ENCODE measurements at regions not wholly inside any gene's neighbourhood (a gene's known extent, or its start where the extent isn't known, plus 50 kb on each side); places are given as distances from the start of the nearest gene placed in this dataset.

- ChIA-PET CTCF (no interaction called here), POLR2A (no interaction called here)
- Mint-ChIP-seq H3K27me3 (ENCODE audit: insufficient read depth, unreplicated experiment) (peaks cover 4% of the 10 kb centered on the region), H3K36me3 (ENCODE audit: insufficient read depth, unreplicated experiment) (no peaks in the 10 kb centered on the region), H3K27ac (ENCODE audit: unreplicated experiment) (no peak overlapping the region), H3K4me3 (ENCODE audit: unreplicated experiment) (no peak overlapping the region), H3K4me1 (ENCODE audit: low read depth, unreplicated experiment) (no peaks in the 10 kb centered on the region), H3K9me3 (ENCODE audit: unreplicated experiment) (peaks cover 12% of the 10 kb centered on the region)
- H3K27me3 ChIP-seq (replicated peaks; ENCODE audit: control insufficient read depth, insufficient read depth, low read length): no peaks in the 10 kb centered on the region; the same call in 1 of the 2 replicates
- no peak for DNase-seq
- H3K4me1 ChIP-seq: no peaks in the 10 kb centered on the region
- no peaks in the 10 kb centered on the region for H3K36me3 ChIP-seq (ENCODE audit: control insufficient read depth, insufficient read depth, low read length)
- no peak overlapping the region for H3K4me3 ChIP-seq (ENCODE audit: low read depth, low read length)
- intact Hi-C loops (cut with micrococcal nuclease; ENCODE audit: unreplicated experiment): no loop called here
- H3K9me3 ChIP-seq: no peaks in the 10 kb centered on the region
- TF ChIP-seq, protein P1, sequence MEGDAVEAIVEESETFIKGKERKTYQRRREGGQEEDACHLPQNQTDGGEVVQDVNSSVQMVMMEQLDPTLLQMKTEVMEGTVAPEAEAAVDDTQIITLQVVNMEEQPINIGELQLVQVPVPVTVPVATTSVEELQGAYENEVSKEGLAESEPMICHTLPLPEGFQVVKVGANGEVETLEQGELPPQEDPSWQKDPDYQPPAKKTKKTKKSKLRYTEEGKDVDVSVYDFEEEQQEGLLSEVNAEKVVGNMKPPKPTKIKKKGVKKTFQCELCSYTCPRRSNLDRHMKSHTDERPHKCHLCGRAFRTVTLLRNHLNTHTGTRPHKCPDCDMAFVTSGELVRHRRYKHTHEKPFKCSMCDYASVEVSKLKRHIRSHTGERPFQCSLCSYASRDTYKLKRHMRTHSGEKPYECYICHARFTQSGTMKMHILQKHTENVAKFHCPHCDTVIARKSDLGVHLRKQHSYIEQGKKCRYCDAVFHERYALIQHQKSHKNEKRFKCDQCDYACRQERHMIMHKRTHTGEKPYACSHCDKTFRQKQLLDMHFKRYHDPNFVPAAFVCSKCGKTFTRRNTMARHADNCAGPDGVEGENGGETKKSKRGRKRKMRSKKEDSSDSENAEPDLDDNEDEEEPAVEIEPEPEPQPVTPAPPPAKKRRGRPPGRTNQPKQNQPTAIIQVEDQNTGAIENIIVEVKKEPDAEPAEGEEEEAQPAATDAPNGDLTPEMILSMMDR (IDR thresholded peaks at IDR 0.05; ENCODE audit: insufficient read depth in 1 of 2, low read depth in 1 of 2, low read length in 1 of 2, severe bottlenecking in 1 of 2, unreplicated experiment in 1 of 2): no peak
- no TSS peak for BruUV-seq (replicated peaks)
Observed at GRCh38 chr12:28974166-28974565, 174.9 kb upstream of the FAR2 start.

DNA sequence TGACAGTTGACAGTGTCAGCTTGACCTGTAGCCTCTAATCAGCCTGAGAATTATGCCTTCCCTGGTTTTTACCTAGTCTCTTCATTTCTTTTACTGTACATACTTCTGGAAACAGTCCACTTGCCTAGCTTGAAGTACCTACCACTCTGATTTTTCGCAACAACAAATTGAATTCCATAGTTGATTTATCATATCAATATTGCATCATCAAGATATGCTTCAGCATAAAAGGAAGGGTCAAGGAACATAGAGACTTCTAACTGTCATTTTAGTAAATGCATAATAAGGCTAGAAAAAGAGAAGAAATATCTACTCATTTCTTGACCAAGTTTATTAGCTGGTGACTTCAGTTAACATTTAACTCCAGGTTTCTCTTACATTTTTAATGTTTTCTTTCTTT lies 174.2 kb upstream of the FAR2 start:
- H3K9me3 ChIP-seq: no peaks in the 10 kb centered on the region
- no peak overlapping the region for H3K4me3 ChIP-seq (ENCODE audit: low read depth, low read length)
- Mint-ChIP-seq H3K4me1 (ENCODE audit: low read depth, unreplicated experiment) (no peaks in the 10 kb centered on the region), H3K9me3 (ENCODE audit: unreplicated experiment) (peaks cover 12% of the 10 kb centered on the region), H3K27ac (ENCODE audit: unreplicated experiment) (no peak overlapping the region), H3K4me3 (ENCODE audit: unreplicated experiment) (no peak overlapping the region), H3K27me3 (ENCODE audit: insufficient read depth, unreplicated experiment) (peaks cover 4% of the 10 kb centered on the region), H3K36me3 (ENCODE audit: insufficient read depth, unreplicated experiment) (no peaks in the 10 kb centered on the region)
- ChIA-PET POLR2A (no interaction called here), CTCF (interaction anchor here (0.6 kb wide), 1 partner anchor 389 kb away, joined by 3 read pairs; no protein-coding TSS in a partner anchor)
- no peaks in the 10 kb centered on the region for H3K36me3 ChIP-seq (ENCODE audit: control insufficient read depth, insufficient read depth, low read length)
- BruUV-seq (replicated peaks): no TSS peak
- intact Hi-C loops (cut with micrococcal nuclease; ENCODE audit: unreplicated experiment): no loop called here
- H3K27me3 ChIP-seq (replicated peaks; ENCODE audit: control insufficient read depth, insufficient read depth, low read length): no peaks in the 10 kb centered on the region; the same call in 1 of the 2 replicates
- DNase-seq: no peak
- TF ChIP-seq, protein P1 (IDR thresholded peaks at IDR 0.05; ENCODE audit: insufficient read depth in 1 of 2, low read depth in 1 of 2, low read length in 1 of 2, severe bottlenecking in 1 of 2, unreplicated experiment in 1 of 2): no peak
- H3K4me1 ChIP-seq: no peaks in the 10 kb centered on the region

- BruUV-seq (replicated peaks): no TSS peak
- Histone ChIP-seq H3K27me3 (replicated peaks; ENCODE audit: control insufficient read depth, insufficient read depth, low read length) (no peaks in the 10 kb centered on the region; the same call in 1 of the 2 replicates), H3K36me3 (ENCODE audit: control insufficient read depth, insufficient read depth, low read length) (no peaks in the 10 kb centered on the region), H3K4me3 (ENCODE audit: low read depth, low read length) (no peak overlapping the region), H3K4me1 (no peaks in the 10 kb centered on the region), H3K9me3 (no peaks in the 10 kb centered on the region)
- H3K27ac Mint-ChIP-seq (ENCODE audit: unreplicated experiment): no peak overlapping the region
- no peak for DNase-seq
- POLR2A ChIA-PET: no interaction called here
- CTCF ChIA-PET: no interaction called here
- intact Hi-C loops (cut with micrococcal nuclease; ENCODE audit: unreplicated experiment): no loop called here
- no peaks in the 10 kb centered on the region for H3K36me3 Mint-ChIP-seq (ENCODE audit: insufficient read depth, unreplicated experiment)
- no peak overlapping the region for H3K4me3 Mint-ChIP-seq (ENCODE audit: unreplicated experiment)
- peaks cover 7% of the 10 kb centered on the region for H3K27me3 Mint-ChIP-seq (ENCODE audit: insufficient read depth, unreplicated experiment)
- TF ChIP-seq, protein P1 (IDR thresholded peaks at IDR 0.05; ENCODE audit: insufficient read depth in 1 of 2, low read depth in 1 of 2, low read length in 1 of 2, severe bottlenecking in 1 of 2, unreplicated experiment in 1 of 2): no peak
- H3K9me3 Mint-ChIP-seq (ENCODE audit: unreplicated experiment): peaks cover 12% of the 10 kb centered on the region
- H3K4me1 Mint-ChIP-seq (ENCODE audit: low read depth, unreplicated experiment): no peaks in the 10 kb centered on the region
Observed at GRCh38 chr12:28975564-28976340, 173.3 kb upstream of the FAR2 start.
